ENCODE measurements at regions not wholly inside any gene's neighbourhood (a gene's known extent, or its start where the extent isn't known, plus 50 kb on each side); places are given as distances from the start of the nearest gene placed in this dataset.

DNA sequence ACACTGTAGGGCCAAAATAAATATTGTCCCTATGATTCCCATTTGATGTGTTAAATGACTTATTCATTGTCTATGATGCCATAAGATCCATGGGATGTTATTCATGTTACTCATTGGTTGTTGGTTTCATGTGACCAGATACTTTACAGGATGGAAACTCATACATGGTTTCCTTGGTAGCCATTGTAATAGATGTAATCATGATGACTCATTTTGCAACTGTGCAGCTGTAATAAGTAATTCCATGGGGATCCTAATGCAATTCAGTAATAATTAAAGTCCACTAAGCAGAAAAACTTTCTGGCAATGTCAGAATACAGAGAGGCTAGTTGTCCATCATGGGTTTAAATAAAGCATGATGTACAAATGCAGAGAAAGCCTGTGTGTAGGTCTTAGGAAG lies 389.7 kb upstream of the NR3C2 start:
- POLR2A ChIA-PET = no interaction called here
- Histone ChIP-seq H3K9me3 (no peaks in the 10 kb centered on the region), H3K4me3 (ENCODE audit: low read depth, low read length) (no peak overlapping the region), H3K27me3 (replicated peaks; ENCODE audit: control insufficient read depth, insufficient read depth, low read length) (no peaks in the 10 kb centered on the region), H3K36me3 (ENCODE audit: control insufficient read depth, insufficient read depth, low read length) (no peaks in the 10 kb centered on the region), H3K4me1 (no peaks in the 10 kb centered on the region)
- CTCF ChIA-PET = no interaction called here
- intact Hi-C loops (cut with micrococcal nuclease; ENCODE audit: unreplicated experiment) = no loop called here
- Mint-ChIP-seq H3K4me1 (ENCODE audit: low read depth, unreplicated experiment) (no peaks in the 10 kb centered on the region), H3K27ac (ENCODE audit: unreplicated experiment) (no peak overlapping the region), H3K9me3 (ENCODE audit: unreplicated experiment) (no peaks in the 10 kb centered on the region), H3K4me3 (ENCODE audit: unreplicated experiment) (no peak overlapping the region), H3K36me3 (ENCODE audit: insufficient read depth, unreplicated experiment) (no peaks in the 10 kb centered on the region), H3K27me3 (ENCODE audit: insufficient read depth, unreplicated experiment) (no peaks in the 10 kb centered on the region)
- TF ChIP-seq, protein P1, sequence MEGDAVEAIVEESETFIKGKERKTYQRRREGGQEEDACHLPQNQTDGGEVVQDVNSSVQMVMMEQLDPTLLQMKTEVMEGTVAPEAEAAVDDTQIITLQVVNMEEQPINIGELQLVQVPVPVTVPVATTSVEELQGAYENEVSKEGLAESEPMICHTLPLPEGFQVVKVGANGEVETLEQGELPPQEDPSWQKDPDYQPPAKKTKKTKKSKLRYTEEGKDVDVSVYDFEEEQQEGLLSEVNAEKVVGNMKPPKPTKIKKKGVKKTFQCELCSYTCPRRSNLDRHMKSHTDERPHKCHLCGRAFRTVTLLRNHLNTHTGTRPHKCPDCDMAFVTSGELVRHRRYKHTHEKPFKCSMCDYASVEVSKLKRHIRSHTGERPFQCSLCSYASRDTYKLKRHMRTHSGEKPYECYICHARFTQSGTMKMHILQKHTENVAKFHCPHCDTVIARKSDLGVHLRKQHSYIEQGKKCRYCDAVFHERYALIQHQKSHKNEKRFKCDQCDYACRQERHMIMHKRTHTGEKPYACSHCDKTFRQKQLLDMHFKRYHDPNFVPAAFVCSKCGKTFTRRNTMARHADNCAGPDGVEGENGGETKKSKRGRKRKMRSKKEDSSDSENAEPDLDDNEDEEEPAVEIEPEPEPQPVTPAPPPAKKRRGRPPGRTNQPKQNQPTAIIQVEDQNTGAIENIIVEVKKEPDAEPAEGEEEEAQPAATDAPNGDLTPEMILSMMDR (IDR thresholded peaks at IDR 0.05; ENCODE audit: insufficient read depth in 1 of 2, low read depth in 1 of 2, low read length in 1 of 2, severe bottlenecking in 1 of 2, unreplicated experiment in 1 of 2) = no peak
- BruUV-seq (replicated peaks) = no TSS peak
- DNase-seq = no peak

DNA sequence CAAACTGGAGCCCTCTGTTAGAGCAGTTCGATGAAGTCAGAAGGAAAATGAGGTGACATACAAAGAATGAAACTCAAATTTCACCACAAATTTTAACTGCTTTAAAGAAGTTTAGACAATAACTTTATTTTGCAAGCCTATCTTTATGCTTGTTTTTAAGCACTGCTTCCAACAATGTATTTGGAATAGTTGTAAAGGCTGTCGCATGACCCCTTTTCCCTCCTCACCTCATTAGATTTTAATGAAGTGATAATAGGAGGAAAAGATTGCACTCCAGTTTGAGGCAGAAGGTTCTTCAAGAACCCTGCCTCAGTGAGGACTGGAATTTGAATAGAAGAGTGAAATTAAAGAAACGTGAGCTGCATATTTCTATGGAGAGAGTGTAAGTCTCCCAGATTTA lies 386.1 kb upstream of the NR3C2 start:
- no peak overlapping the region for H3K4me3 Mint-ChIP-seq (ENCODE audit: unreplicated experiment)
- H3K9me3 Mint-ChIP-seq (ENCODE audit: unreplicated experiment) = no peaks in the 10 kb centered on the region
- no peaks in the 10 kb centered on the region for H3K36me3 Mint-ChIP-seq (ENCODE audit: insufficient read depth, unreplicated experiment)
- TF ChIP-seq, protein P1 (IDR thresholded peaks at IDR 0.05; ENCODE audit: insufficient read depth in 1 of 2, low read depth in 1 of 2, low read length in 1 of 2, severe bottlenecking in 1 of 2, unreplicated experiment in 1 of 2) = no peak
- BruUV-seq (replicated peaks) = no TSS peak
- H3K27ac Mint-ChIP-seq (ENCODE audit: unreplicated experiment) = no peak overlapping the region
- H3K27me3 Mint-ChIP-seq (ENCODE audit: insufficient read depth, unreplicated experiment) = no peaks in the 10 kb centered on the region
- intact Hi-C loops (cut with micrococcal nuclease; ENCODE audit: unreplicated experiment) = no loop called here
- H3K4me1 Mint-ChIP-seq (ENCODE audit: low read depth, unreplicated experiment) = no peaks in the 10 kb centered on the region
- Histone ChIP-seq H3K36me3 (ENCODE audit: control insufficient read depth, insufficient read depth, low read length) (no peaks in the 10 kb centered on the region), H3K27me3 (replicated peaks; ENCODE audit: control insufficient read depth, insufficient read depth, low read length) (no peaks in the 10 kb centered on the region), H3K9me3 (no peaks in the 10 kb centered on the region), H3K4me3 (ENCODE audit: low read depth, low read length) (no peak overlapping the region), H3K4me1 (no peaks in the 10 kb centered on the region)
- no peak for DNase-seq
- CTCF ChIA-PET = no interaction called here
- POLR2A ChIA-PET = no interaction called here

DNA sequence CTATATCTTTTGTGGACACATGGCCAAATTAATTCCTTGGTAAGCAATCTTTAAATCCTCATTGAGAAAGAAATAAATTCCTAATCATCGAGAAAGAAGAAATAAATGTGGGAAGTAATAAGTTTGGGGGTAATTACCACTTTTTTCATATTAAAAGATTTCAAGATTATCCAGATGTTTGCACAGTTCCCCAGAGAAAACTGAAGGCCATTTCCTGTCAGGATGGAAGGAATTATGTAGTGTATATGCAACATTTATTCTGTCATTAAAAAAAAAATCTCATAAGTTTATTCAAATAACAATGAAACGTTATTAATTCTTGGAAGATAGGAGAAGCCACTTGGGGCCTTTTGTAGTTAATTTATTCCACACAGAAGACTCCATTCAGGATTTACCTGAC lies 385.6 kb upstream of the NR3C2 start:
- Histone ChIP-seq H3K4me3 (ENCODE audit: low read depth, low read length) (no peak overlapping the region), H3K9me3 (no peaks in the 10 kb centered on the region), H3K36me3 (ENCODE audit: control insufficient read depth, insufficient read depth, low read length) (no peaks in the 10 kb centered on the region), H3K4me1 (no peaks in the 10 kb centered on the region), H3K27me3 (replicated peaks; ENCODE audit: control insufficient read depth, insufficient read depth, low read length) (no peaks in the 10 kb centered on the region)
- no peaks in the 10 kb centered on the region for H3K4me1 Mint-ChIP-seq (ENCODE audit: low read depth, unreplicated experiment)
- intact Hi-C loops (cut with micrococcal nuclease; ENCODE audit: unreplicated experiment) = no loop called here
- CTCF ChIA-PET = no interaction called here
- H3K36me3 Mint-ChIP-seq (ENCODE audit: insufficient read depth, unreplicated experiment) = no peaks in the 10 kb centered on the region
- DNase-seq = no peak
- no peaks in the 10 kb centered on the region for H3K27me3 Mint-ChIP-seq (ENCODE audit: insufficient read depth, unreplicated experiment)
- BruUV-seq (replicated peaks) = no TSS peak
- POLR2A ChIA-PET = no interaction called here
- no peak overlapping the region for H3K4me3 Mint-ChIP-seq (ENCODE audit: unreplicated experiment)
- no peaks in the 10 kb centered on the region for H3K9me3 Mint-ChIP-seq (ENCODE audit: unreplicated experiment)
- TF ChIP-seq, protein P1 (IDR thresholded peaks at IDR 0.05; ENCODE audit: insufficient read depth in 1 of 2, low read depth in 1 of 2, low read length in 1 of 2, severe bottlenecking in 1 of 2, unreplicated experiment in 1 of 2) = no peak
- no peak overlapping the region for H3K27ac Mint-ChIP-seq (ENCODE audit: unreplicated experiment)
